ENCODE measurements at regions not wholly inside any gene's neighbourhood (a gene's known extent, or its start where the extent isn't known, plus 50 kb on each side); places are given as distances from the start of the nearest gene placed in this dataset.

GRCh38 chr2:2868085-2868484, 509.5 kb downstream of the EIPR1 start:
- no peak for DNase-seq

GRCh38 chr2:2867397-2867979, 510.1 kb downstream of the EIPR1 start:
- no peak for DNase-seq

GRCh38 chr2:2866459-2866858, 511.2 kb downstream of the EIPR1 start:
- DNase-seq, result no peak

GRCh38 chr2:2862386-2862785, 515.2 kb downstream of the EIPR1 start:
- no peak for DNase-seq

GRCh38 chr2:2861666-2862240, 515.9 kb downstream of the EIPR1 start:
- no peak for DNase-seq

GRCh38 chr2:2860589-2861300, 516.9 kb downstream of the EIPR1 start:
- DNase-seq, result no peak

GRCh38 chr2:2859732-2860131, 517.9 kb downstream of the EIPR1 start:
- no peak for DNase-seq

- DNase-seq, result no peak
Observed at GRCh38 chr2:2859164-2859563, 518.5 kb downstream of the EIPR1 start.

GRCh38 chr2:2856723-2857415, 520.7 kb downstream of the EIPR1 start:
- DNase-seq, result no peak

GRCh38 chr2:2855297-2855696, 522.3 kb downstream of the EIPR1 start:
- DNase-seq, result no peak

- no peak for DNase-seq
Observed at GRCh38 chr2:2853346-2853745, 522.3 kb upstream of the MYT1L start.

GRCh38 chr2:2851806-2852777, 521.0 kb upstream of the MYT1L start:
- no peak for DNase-seq

- no peak for DNase-seq
Observed at GRCh38 chr2:2851316-2851715, 520.2 kb upstream of the MYT1L start.

- DNase-seq, result no peak
Observed at GRCh38 chr2:2850859-2851258, 519.8 kb upstream of the MYT1L start.

- DNase-seq, result no peak
Observed at GRCh38 chr2:2850218-2850755, 519.2 kb upstream of the MYT1L start.

GRCh38 chr2:2849464-2850217, 518.6 kb upstream of the MYT1L start:
- DNase-seq, result no peak

GRCh38 chr2:2848621-2849333, 517.7 kb upstream of the MYT1L start:
- no peak for DNase-seq

- DNase-seq, result no peak
Observed at GRCh38 chr2:2848198-2848597, 517.1 kb upstream of the MYT1L start.

GRCh38 chr2:2847209-2847676, 516.2 kb upstream of the MYT1L start:
- DNase-seq, result no peak
